GM12864 (cell line): ENCODE measurements at regions not wholly inside any gene's neighbourhood (a gene's known extent, or its start where the extent isn't known, plus 50 kb on each side); places are given as distances from the start of the nearest gene placed in this dataset.

Source experiments
- DNase-seq: peaks from one replicate; pipeline ENCODE4 v3.0.0-alpha.2; 2011; ENCODE audit warnings: low read depth
- H3K4me3 ChIP-seq: 2 replicates; pipeline ENCODE4 v1.5.1; 2011; ENCODE audit warnings: mild to moderate bottlenecking, low read depth, low read length, control low read depth
- TF ChIP-seq, protein P1 (sequence below): IDR thresholded peaks from 2 replicates; pipeline ENCODE4 v1.5.1; 2011; ENCODE audit warnings: low read depth, mild to moderate bottlenecking, moderate library complexity, low read length, control low read depth, inconsistent platforms; ENCODE audit errors: missing control alignments

DNA sequence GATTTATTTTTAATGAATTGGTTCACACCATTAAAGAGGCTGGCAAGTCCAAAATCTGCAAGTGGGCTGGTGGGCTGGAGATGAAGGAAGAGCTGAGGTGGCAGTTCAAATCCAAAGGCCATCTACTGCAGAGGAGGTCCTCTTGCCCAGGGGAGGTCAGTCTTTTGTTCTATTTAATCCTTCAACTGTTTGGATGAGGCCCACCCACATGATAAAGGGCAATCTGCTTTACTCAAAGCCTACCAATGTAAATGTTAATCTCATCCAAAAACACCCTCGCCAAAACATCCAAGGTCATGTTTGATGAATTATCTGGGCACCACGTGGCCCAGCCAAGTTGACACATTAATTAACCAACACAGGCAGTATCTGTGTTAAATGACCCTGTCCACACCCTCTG is 99.0 kb downstream of the RRAGC start:
- DNase-seq: no peak
- TF ChIP-seq, protein P1, sequence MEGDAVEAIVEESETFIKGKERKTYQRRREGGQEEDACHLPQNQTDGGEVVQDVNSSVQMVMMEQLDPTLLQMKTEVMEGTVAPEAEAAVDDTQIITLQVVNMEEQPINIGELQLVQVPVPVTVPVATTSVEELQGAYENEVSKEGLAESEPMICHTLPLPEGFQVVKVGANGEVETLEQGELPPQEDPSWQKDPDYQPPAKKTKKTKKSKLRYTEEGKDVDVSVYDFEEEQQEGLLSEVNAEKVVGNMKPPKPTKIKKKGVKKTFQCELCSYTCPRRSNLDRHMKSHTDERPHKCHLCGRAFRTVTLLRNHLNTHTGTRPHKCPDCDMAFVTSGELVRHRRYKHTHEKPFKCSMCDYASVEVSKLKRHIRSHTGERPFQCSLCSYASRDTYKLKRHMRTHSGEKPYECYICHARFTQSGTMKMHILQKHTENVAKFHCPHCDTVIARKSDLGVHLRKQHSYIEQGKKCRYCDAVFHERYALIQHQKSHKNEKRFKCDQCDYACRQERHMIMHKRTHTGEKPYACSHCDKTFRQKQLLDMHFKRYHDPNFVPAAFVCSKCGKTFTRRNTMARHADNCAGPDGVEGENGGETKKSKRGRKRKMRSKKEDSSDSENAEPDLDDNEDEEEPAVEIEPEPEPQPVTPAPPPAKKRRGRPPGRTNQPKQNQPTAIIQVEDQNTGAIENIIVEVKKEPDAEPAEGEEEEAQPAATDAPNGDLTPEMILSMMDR: no peak
- no peak overlapping the region for H3K4me3 ChIP-seq

DNA sequence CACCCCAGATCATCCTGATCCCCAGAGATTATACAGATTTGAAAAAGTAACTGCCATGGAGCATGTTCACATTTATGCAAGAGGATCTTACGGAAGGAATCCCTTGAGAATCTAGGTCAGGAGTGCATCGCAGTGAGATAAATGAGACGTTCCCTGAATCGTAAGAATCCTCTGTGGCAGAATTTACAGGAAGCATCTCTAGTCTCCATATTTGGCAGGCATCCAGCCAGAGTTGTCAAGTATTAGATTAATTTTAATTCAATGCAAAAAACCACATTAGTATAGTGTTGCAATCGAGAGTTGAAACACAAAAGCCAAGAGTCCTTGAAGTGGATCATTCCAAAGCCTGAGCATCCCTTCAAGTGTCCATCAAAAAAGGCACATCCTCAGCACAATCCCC is 100.8 kb downstream of the RRAGC start:
- no peak for DNase-seq
- TF ChIP-seq, protein P1: no peak
- no peak overlapping the region for H3K4me3 ChIP-seq

DNA sequence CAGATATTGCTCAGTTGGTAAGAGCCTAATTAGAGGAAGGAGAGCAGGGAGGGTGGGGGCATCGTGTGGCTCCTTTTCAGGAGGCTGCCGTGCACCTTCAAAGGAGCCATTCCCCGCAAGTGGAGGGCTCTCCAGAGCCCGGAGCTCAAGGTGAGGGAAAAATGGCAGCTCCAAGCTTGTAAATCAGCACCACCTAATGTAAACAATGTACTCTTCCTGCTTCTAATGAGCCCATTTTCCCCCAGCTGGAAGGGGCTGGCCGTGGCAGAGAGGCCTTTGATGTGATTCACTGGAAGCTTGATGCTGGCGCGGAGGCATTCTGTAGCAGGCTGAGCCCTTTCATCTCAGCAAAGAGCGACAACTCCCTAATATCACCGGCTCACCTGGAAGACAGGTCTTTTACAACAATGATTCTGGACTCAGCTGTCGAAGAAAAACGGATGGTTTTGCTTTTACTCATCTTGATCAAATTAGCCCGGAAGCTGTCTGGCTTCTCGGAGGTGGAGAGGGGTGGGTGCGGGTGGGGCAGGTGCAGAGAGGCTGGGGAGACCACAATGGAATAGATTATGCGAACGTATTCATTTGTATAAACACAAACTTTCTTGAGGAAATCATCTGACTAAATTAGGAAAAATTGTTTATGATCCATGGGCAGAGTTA is 112.5 kb downstream of the RRAGC start:
- DNase-seq: no peak
- H3K4me3 ChIP-seq: no peak overlapping the region
- TF ChIP-seq, protein P1: no peak

DNA sequence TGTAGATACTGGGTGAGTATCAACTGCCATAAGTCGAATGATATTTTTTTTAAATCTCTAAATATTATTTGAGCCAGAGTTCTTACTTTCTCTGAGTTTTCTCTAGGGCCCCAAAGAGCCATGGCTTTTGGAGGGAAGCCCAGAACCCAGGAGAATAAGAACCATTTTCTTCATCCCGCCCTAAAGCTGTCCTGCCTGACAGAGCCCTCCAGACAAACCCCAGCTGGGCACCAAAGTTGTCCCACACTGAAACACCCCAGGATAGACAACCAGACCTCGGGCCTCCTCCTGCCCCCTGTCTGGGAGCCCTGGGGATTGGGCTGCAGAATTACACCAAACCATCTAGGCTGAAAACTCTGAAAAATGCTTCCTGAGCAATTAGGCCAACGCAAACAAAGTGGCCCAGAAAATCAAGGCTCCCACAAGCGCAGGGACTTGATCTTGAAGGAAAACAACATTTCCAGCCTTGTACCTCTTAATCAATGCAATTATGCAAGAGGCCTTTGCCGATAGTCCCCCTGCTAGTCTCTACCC is 113.1 kb downstream of the RRAGC start:
- H3K4me3 ChIP-seq: no peak overlapping the region
- no peak for DNase-seq
- TF ChIP-seq, protein P1: no peak

DNA sequence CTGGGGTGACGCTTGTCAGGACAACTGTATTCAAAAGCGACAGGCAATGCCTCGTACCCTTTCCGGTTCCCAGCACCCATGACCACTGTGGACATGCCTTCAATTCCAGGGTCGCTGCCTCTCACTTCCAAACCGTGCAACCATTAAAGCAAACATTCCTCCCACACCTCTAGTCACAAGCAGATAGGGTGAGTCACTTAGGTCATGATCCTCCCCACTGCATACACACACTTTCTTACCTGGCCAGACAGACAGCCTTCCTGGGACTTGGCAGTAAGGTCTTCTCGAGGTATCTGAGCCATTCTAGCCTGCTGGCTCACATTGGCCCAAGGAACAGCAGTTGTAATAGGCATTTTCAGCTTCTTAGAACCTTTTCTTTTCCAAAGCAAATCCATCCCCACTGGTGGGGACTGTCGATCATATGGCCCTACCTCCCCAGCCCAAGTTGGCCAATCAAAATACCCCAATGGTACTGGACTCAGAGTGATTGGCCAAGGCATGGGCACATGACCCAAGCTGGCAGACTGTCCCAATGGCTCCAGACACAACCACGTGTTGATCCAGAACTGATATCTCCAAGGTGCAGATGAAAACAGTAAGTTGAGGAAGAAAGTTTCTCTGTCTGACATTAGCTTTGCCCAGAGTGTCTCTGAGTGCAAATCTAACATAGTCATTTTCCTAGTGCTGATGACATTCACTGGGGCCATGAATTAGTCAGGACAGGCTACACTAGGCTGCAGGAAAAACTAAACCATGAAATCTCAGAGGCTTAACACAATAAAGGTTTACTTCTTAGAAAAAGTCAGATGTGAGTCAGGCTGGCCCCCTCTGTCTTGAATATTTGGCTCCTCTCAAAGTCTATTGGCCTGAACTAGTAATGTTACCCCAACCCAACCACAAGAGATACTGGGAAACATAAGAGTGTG is 113.8 kb downstream of the RRAGC start:
- no peak for DNase-seq
- no peak overlapping the region for H3K4me3 ChIP-seq
- TF ChIP-seq, protein P1: no peak

DNA sequence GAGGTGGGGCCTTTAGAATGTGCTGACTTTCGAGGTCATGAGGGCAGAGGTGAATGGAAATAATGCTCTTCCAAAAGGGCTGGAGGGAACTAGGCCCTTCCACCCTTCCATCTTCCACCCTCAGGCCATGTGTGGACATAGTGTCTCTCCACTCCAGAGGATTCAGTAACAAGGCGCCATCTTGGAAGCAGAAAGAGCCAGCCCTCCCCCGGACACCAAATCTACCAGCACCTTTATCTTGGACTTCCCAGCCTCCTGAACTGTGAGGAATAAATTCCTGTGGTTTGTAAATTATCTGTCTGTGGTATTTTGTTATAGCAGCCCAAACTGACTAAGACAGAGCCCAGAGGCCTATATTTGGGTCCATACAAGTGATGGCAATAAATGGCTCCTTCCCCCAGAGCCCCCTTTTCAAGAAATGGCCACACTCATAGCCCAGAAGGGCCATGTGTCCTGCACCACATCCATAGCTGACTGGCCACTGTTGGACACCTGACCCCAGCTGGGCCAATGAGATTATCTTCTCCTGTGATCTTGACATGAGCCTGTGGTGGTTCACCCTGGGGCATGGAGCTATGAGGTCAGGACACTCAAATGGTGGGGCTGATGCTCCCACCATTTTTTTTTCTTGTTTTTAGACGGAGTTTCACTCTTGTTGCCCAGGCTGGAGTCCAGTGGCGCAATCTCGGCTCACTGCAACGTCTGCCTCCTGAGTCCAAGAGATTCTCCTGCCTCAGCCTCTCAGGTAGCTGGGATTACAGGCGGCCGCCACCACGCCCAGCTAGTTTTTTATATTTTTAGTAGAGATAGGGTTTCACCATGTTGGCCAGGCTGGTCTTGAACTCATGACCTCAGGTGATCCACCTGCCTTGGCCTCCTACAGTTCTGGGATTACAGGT is 114.9 kb downstream of the RRAGC start:
- H3K4me3 ChIP-seq: no peak overlapping the region
- TF ChIP-seq, protein P1: no peak
- no peak for DNase-seq
